HCT116 (cell line): ENCODE measurements at regions not wholly inside any gene's neighbourhood (a gene's known extent, or its start where the extent isn't known, plus 50 kb on each side); places are given as distances from the start of the nearest gene placed in this dataset.

ENCODE experiments used
- ATAC-seq: fragments of 200-7000 bp; cut with Tn5 transposase; 2 replicates; pipeline ENCODE4 v1.9.1; 2020; ENCODE audit warnings: mild to moderate bottlenecking, moderate library complexity
- BruUV-seq: library from RNA; stranded (reverse); fragments of 400-500 nt; replicated peaks from 2 replicates; lab custom pipeline; 2021; lab: Mats Ljungman, UMichigan
- CTCF ChIA-PET: fragments of 300-600 bp; sonication (Branson Sonifier 250); formaldehyde crosslinking; loops from one replicate; lab custom pipeline; 2021; ENCODE audit warnings: antibody characterized with exemption; lab: Charles Lee
- POLR2A ChIA-PET: fragments of 300-600, 350-600 bp; sonication (Branson Sonifier 250); formaldehyde crosslinking; loops from one replicate; lab custom pipeline; 2021; ENCODE audit warnings: antibody characterized with exemption; lab: Charles Lee
- RAD21 ChIA-PET, 2 experiments: fragments of 300-600 bp; sonication (Branson Sonifier 250); formaldehyde crosslinking; loops; one replicate each; lab custom pipeline; 2023; ENCODE audit warnings: low total read pairs in 2 of 2; ENCODE audit not compliant: uncharacterized antibody in 2 of 2, unreplicated experiment in 2 of 2, low non-redundant PET in 1 of 2; lab: Charles Lee
- DNase-seq: peaks from one replicate; pipeline ENCODE4 v3.0.0-alpha.2; 2010; ENCODE audit warnings: low read depth, low spot score
- H2AFZ ChIP-seq: fragments of 200-600 bp; shearing (Covaris generic), sonication (generic); 2 replicates; pipeline ENCODE4 v1.6.1; 2017; ENCODE audit warnings: low read depth, mixed run types, mixed read lengths, antibody characterized with exemption, low read length; ENCODE audit not compliant: poor library complexity, severe bottlenecking
- H3K27ac ChIP-seq: 2 replicates; pipeline ENCODE4 v1.5.1; 2012; ENCODE audit warnings: low read depth, low read length
- H3K27me3 ChIP-seq: fragments of 200-600 bp; sonication (generic); 2 replicates; pipeline ENCODE4 v1.6.1; 2016; ENCODE audit warnings: mixed run types, low read length, mixed read lengths; ENCODE audit not compliant: insufficient read depth
- H3K36me3 ChIP-seq, 2 experiments: fragments of 200-500 bp in 1 of 2; fragments of 200-600 bp in 1 of 2; sonication (Bioruptor generic) in 1 of 2; sonication (generic) in 1 of 2; 2 replicates each; pipeline versions ENCODE4 v1.5.1 to v1.6.1; 2014 to 2016; ENCODE audit warnings: low read length in 2 of 2, inconsistent platforms in 1 of 2, mixed read lengths in 1 of 2, mixed run types in 1 of 2; ENCODE audit not compliant: insufficient read depth in 2 of 2, control insufficient read depth in 1 of 2
- H3K4me1 ChIP-seq, 2 experiments: fragments of 200-600 bp in 1 of 2; sonication (generic) in 1 of 2; 2 replicates each; pipeline versions ENCODE4 v1.5.1 to v1.6.1; 2012 to 2017; ENCODE audit warnings: low read length in 2 of 2, inconsistent platforms in 1 of 2, mild to moderate bottlenecking in 1 of 2, mixed read lengths in 1 of 2, mixed run types in 1 of 2, moderate library complexity in 1 of 2; ENCODE audit not compliant: insufficient read depth in 2 of 2, control insufficient read depth in 1 of 2
- H3K4me2 ChIP-seq: fragments of 200-600 bp; sonication (generic); 2 replicates; pipeline ENCODE4 v1.6.1; 2017; ENCODE audit warnings: mixed run types, low read length, mixed read lengths
- H3K4me3 ChIP-seq, 2 experiments: fragments of 200-600 bp in 1 of 2; sonication (generic) in 1 of 2; replicated peaks in 1 of 2; 2 replicates each; pipeline ENCODE4 v1.5.1; 2011 to 2016; ENCODE audit warnings: low read length in 2 of 2, control low read depth in 1 of 2, low read depth in 1 of 2, mild to moderate bottlenecking in 1 of 2, mixed read lengths in 1 of 2, mixed run types in 1 of 2
- H3K79me2 ChIP-seq: fragments of 200-600 bp; sonication (generic); 2 replicates; pipeline ENCODE4 v1.6.1; 2017; ENCODE audit warnings: mild to moderate bottlenecking, mixed run types, low read length, moderate library complexity, mixed read lengths; ENCODE audit not compliant: insufficient read depth
- H3K9ac ChIP-seq: fragments of 200-600 bp; sonication (generic); 2 replicates; pipeline ENCODE4 v1.6.1; 2016; ENCODE audit warnings: low read length, mixed read lengths
- H3K9me2 ChIP-seq: fragments of 200-600 bp; sonication (generic), shearing (Covaris generic); 2 replicates; pipeline ENCODE4 v1.6.1; 2017; ENCODE audit warnings: mixed run types, mild to moderate bottlenecking, moderate library complexity; ENCODE audit not compliant: insufficient read depth
- H3K9me3 ChIP-seq, 2 experiments: fragments of 200-500 bp in 1 of 2; fragments of 200-600 bp in 1 of 2; sonication (Bioruptor generic) in 1 of 2; sonication (generic) in 1 of 2; 2 replicates each; pipeline ENCODE4 v1.6.1; 2014 to 2017; ENCODE audit warnings: low read length in 2 of 2, mixed read lengths in 2 of 2, inconsistent platforms in 1 of 2, low read depth in 1 of 2, mild to moderate bottlenecking in 1 of 2, mixed run types in 1 of 2, moderate library complexity in 1 of 2; ENCODE audit not compliant: control insufficient read depth in 1 of 2, insufficient read depth in 1 of 2
- H4K20me1 ChIP-seq: fragments of 200-600 bp; sonication (generic), shearing (Covaris generic); 2 replicates; pipeline ENCODE4 v1.6.1; 2017; ENCODE audit warnings: mixed run types, mild to moderate bottlenecking, moderate library complexity; ENCODE audit not compliant: insufficient read depth
- CBX3 ChIP-seq: IDR thresholded peaks from 2 replicates; pipeline ENCODE4 v1.6.1; 2012; ENCODE audit warnings: low read depth
- CEBPB ChIP-seq: IDR thresholded peaks from 2 replicates; pipeline ENCODE4 v1.6.1; 2012; ENCODE audit warnings: low read depth
- ELF1 ChIP-seq: IDR thresholded peaks from 2 replicates; pipeline ENCODE4 v1.6.1; 2012; ENCODE audit warnings: low read depth, borderline replicate concordance
- FOSL1 ChIP-seq: IDR thresholded peaks from 2 replicates; pipeline ENCODE4 v1.6.1; 2012; ENCODE audit warnings: low read depth
- JUND ChIP-seq: IDR thresholded peaks from 2 replicates; pipeline ENCODE4 v1.6.1; 2012
- RAD21 ChIP-seq: IDR thresholded peaks from 2 replicates; pipeline ENCODE4 v1.6.1; 2012; ENCODE audit warnings: low read depth, mild to moderate bottlenecking
- SIN3A ChIP-seq: IDR thresholded peaks from 2 replicates; pipeline ENCODE4 v1.6.1; 2012; ENCODE audit warnings: low read depth
- YY1 ChIP-seq: IDR thresholded peaks from 2 replicates; pipeline ENCODE4 v1.6.1; 2011; ENCODE audit warnings: low read length, low read depth, moderate library complexity, mild to moderate bottlenecking; ENCODE audit not compliant: insufficient replicate concordance; ENCODE audit errors: extremely low read depth
- ZNF274 ChIP-seq: fragments of 200-500 bp; sonication (Bioruptor generic); IDR thresholded peaks from 2 replicates; pipeline ENCODE4 v1.6.1; 2014; ENCODE audit warnings: mild to moderate bottlenecking, low read depth, low read length, inconsistent platforms
- intact Hi-C: fragments of 100-400 bp; cut with micrococcal nuclease; formaldehyde crosslinking; loops from 2 replicates; pipeline ENCODE4 v1.10.0; 2022
- TF ChIP-seq, protein P1 (sequence below): IDR thresholded peaks from 2 replicates; pipeline ENCODE4 v1.6.1; 2011; ENCODE audit warnings: mild to moderate bottlenecking, low read length, moderate library complexity; ENCODE audit not compliant: insufficient replicate concordance; ENCODE audit errors: extremely low read depth
- TF ChIP-seq, protein P2 (sequence below), 3 experiments: fragments of 200-600 bp in 1 of 3; sonication (generic) in 1 of 3; IDR thresholded peaks in 2 of 3; conservative IDR thresholded peaks in 1 of 3; 2 replicates each; pipeline ENCODE4 v1.5.1; 2012 to 2017; ENCODE audit warnings: low read depth in 2 of 3, low read length in 2 of 3, antibody characterized with exemption in 1 of 3, borderline replicate concordance in 1 of 3, control low read depth in 1 of 3, mild to moderate bottlenecking in 1 of 3, mixed read lengths in 1 of 3, mixed run types in 1 of 3, moderate library complexity in 1 of 3; ENCODE audit not compliant: insufficient read depth in 1 of 3

DNA sequence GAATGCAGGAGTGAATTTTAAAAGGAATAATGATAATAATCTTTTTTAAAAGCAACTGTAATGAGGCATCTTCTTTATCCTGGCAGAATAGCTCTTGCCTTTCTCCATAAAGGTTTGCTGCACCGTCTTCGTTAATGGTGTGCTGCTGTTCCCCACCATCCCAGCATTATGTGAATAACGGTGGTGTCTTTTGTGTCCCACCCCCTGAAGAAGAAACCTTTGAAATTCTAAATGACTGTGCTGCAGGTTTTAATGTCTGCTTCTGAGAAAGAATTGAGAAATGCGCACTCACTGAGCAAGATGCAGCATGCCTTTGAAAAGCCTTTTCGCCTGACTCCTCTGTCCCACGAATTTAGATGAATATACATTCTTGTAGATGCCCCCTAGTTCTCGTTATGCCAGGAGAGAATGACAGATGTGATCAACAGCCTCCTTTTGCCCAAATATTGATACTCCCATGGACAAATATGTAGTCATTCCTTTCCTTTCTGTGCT, 246.1 kb upstream of the ZNF462 start (continued):
- TF ChIP-seq CBX3 (no peak), JUND (no peak)

DNA sequence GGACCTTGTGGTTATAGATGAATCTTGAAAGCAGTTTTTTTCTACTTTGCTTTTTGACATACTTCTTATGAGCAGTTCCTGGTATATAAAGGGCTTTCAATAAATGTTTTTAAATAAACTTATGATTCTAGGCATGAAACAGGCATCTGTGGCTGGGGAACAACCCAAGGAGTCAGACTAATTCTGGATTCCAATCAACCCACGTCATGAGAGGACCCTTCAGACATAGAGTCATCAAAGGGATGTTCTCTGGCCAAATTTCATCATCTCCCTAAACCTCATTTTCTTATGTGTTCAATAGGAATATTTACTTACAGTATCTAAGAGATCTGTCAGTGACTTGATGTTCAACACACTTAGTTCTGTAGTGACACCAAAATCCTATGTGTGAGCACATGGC, 243.8 kb upstream of the ZNF462 start:
- ChIA-PET CTCF (no interaction called here), RAD21 (no interaction called here), POLR2A (no interaction called here)
- no TSS peak for BruUV-seq
- H3K36me3 ChIP-seq = no peaks in the 10 kb centered on the region
- H3K4me2 ChIP-seq = no peak overlapping the region
- H2AFZ ChIP-seq = no peak overlapping the region
- H3K9me2 ChIP-seq = no peaks in the 10 kb centered on the region
- no peak for ATAC-seq
- H3K79me2 ChIP-seq = no peaks in the 10 kb centered on the region
- no peak overlapping the region for H3K9ac ChIP-seq
- peaks cover 28% of the 10 kb centered on the region for H3K27me3 ChIP-seq
- intact Hi-C loops = no loop called here
- no peaks in the 10 kb centered on the region for H4K20me1 ChIP-seq
- TF ChIP-seq FOSL1 (no peak), ZNF274 (no peak), YY1 (no peak), ELF1 (no peak), SIN3A (no peak), RAD21 (no peak), JUND (no peak), CEBPB (no peak)
- TF ChIP-seq, protein P1, sequence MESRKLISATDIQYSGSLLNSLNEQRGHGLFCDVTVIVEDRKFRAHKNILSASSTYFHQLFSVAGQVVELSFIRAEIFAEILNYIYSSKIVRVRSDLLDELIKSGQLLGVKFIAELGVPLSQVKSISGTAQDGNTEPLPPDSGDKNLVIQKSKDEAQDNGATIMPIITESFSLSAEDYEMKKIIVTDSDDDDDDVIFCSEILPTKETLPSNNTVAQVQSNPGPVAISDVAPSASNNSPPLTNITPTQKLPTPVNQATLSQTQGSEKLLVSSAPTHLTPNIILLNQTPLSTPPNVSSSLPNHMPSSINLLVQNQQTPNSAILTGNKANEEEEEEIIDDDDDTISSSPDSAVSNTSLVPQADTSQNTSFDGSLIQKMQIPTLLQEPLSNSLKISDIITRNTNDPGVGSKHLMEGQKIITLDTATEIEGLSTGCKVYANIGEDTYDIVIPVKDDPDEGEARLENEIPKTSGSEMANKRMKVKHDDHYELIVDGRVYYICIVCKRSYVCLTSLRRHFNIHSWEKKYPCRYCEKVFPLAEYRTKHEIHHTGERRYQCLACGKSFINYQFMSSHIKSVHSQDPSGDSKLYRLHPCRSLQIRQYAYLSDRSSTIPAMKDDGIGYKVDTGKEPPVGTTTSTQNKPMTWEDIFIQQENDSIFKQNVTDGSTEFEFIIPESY = no peak
- TF ChIP-seq, protein P2, sequence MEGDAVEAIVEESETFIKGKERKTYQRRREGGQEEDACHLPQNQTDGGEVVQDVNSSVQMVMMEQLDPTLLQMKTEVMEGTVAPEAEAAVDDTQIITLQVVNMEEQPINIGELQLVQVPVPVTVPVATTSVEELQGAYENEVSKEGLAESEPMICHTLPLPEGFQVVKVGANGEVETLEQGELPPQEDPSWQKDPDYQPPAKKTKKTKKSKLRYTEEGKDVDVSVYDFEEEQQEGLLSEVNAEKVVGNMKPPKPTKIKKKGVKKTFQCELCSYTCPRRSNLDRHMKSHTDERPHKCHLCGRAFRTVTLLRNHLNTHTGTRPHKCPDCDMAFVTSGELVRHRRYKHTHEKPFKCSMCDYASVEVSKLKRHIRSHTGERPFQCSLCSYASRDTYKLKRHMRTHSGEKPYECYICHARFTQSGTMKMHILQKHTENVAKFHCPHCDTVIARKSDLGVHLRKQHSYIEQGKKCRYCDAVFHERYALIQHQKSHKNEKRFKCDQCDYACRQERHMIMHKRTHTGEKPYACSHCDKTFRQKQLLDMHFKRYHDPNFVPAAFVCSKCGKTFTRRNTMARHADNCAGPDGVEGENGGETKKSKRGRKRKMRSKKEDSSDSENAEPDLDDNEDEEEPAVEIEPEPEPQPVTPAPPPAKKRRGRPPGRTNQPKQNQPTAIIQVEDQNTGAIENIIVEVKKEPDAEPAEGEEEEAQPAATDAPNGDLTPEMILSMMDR (IDR thresholded peaks at IDR 0.05 in 2 of 3, conservative IDR thresholded peaks at IDR 0.05 in 1 of 3; ENCODE audit: borderline replicate concordance in 1 of 3, insufficient read depth in 1 of 3, low read depth in 2 of 3, low read length in 2 of 3) = no peak
- no peak overlapping the region for H3K27ac ChIP-seq
- H3K9me3 ChIP-seq = no peaks in the 10 kb centered on the region
- no peaks in the 10 kb centered on the region for H3K4me1 ChIP-seq
- no peak for DNase-seq
- H3K4me3 ChIP-seq = no peak overlapping the region
